Breast epithelium (tissue), 3 donors: ENCODE measurements at regions not wholly inside any gene's neighbourhood (a gene's known extent, or its start where the extent isn't known, plus 50 kb on each side); places are given as distances from the start of the nearest gene placed in this dataset.

ENCODE experiments used
- CTCF ChIP-seq, 3 donors: fragments of 450-650 bp; IDR thresholded peaks; one replicate each; pipeline ENCODE4 v1.5.1; 2016 to 2017; ENCODE audit warnings: antibody characterized with exemption in 3 of 3, mild to moderate bottlenecking in 3 of 3, moderate library complexity in 3 of 3
- POLR2A ChIP-seq: fragments of 450-650 bp; IDR thresholded peaks from one replicate; pipeline ENCODE4 v1.6.1; 2016; ENCODE audit warnings: antibody characterized with exemption, mild to moderate bottlenecking, moderate library complexity
- POLR2AphosphoS5 ChIP-seq, 3 donors: sonication (generic); formaldehyde crosslinking; IDR thresholded peaks; one replicate each; pipeline ENCODE4 v1.6.1; 2017; ENCODE audit warnings: antibody characterized with exemption in 3 of 3

GRCh38 chr3:11903047-11903446 is 56.4 kb upstream of the TAMM41 start:
- TF ChIP-seq POLR2A: no peak
- no peak for TF ChIP-seq CTCF (IDR thresholded peaks at IDR 0.05)
- no peak for TF ChIP-seq POLR2AphosphoS5 (IDR thresholded peaks at IDR 0.05)
